Mucosa of descending colon (tissue), 3 donors: ENCODE measurements at regions not wholly inside any gene's neighbourhood (a gene's known extent, or its start where the extent isn't known, plus 50 kb on each side); places are given as distances from the start of the nearest gene placed in this dataset.

Experiments
- ATAC-seq: fragments of 200-7000 bp; cut with Tn5 transposase; one replicate; pipeline ENCODE4 v1.9.1; 2020; ENCODE audit warnings: mild to moderate bottlenecking, moderate library complexity
- DNase-seq, 3 donors: peaks; one replicate each; pipeline ENCODE4 v3.0.0-alpha.2; 2020
- H3K36me3 ChIP-seq: fragments of 200-600 bp; one replicate; pipeline ENCODE4 v1.8.0; 2021; ENCODE audit warnings: low read depth, mild to moderate bottlenecking
- H3K4me1 ChIP-seq: fragments of 200-600 bp; one replicate; pipeline ENCODE4 v1.8.0; 2021; ENCODE audit warnings: low read depth, mild to moderate bottlenecking
- H3K4me3 ChIP-seq: fragments of 200-600 bp; one replicate; pipeline ENCODE4 v1.8.0; 2021; ENCODE audit warnings: mild to moderate bottlenecking
- H3K9me3 ChIP-seq: fragments of 200-600 bp; one replicate; pipeline ENCODE4 v1.8.0; 2021; ENCODE audit warnings: mild to moderate bottlenecking
- CTCF ChIP-seq: fragments of 200-600 bp; IDR thresholded peaks from one replicate; pipeline ENCODE4 v1.8.0; 2022; ENCODE audit warnings: antibody characterized with exemption, mild to moderate bottlenecking
- intact Hi-C, 2 donors: fragments of 100-400 bp; cut with DNase I in 1 of 2; cut with micrococcal nuclease in 1 of 2; formaldehyde crosslinking; loops; one replicate each; pipeline versions ENCODE4 v1.11.0 to v1.11.1; 2022; cut with DNase I, micrococcal nuclease
- donor health status: DM: no; HTN: no; CAD: no; lungs with moderate emphysema.
- donor health status: DM: no; HTN: no; CAD: no.
- donor health status: DM: no; HTN: yes; CAD: no.

GRCh38 chr3:84547971-84548970, 410.5 kb upstream of the CADM2 start:
- H3K36me3 ChIP-seq: no peaks in the 10 kb centered on the region
- H3K4me1 ChIP-seq: no peaks in the 10 kb centered on the region
- peak in 1 of 3 donors; percentile 25 for DNase-seq
- no peak overlapping the region for H3K4me3 ChIP-seq
- H3K9me3 ChIP-seq: no peaks in the 10 kb centered on the region
- no peak for TF ChIP-seq CTCF
- intact Hi-C loops: loop anchor here in 1 of 2 donors (5.0 kb wide), 1 partner anchor 1029 kb away; no protein-coding TSS in a partner anchor
- peak; percentile 58 for ATAC-seq

GRCh38 chr3:84555629-84556028, 403.2 kb upstream of the CADM2 start:
- no peaks in the 10 kb centered on the region for H3K9me3 ChIP-seq
- no peak for ATAC-seq
- H3K4me3 ChIP-seq: no peak overlapping the region
- no peak for DNase-seq
- intact Hi-C loops: no loop called here
- H3K4me1 ChIP-seq: no peaks in the 10 kb centered on the region
- H3K36me3 ChIP-seq: no peaks in the 10 kb centered on the region
- TF ChIP-seq CTCF: no peak

- ATAC-seq: no peak
- no peak for DNase-seq
- Histone ChIP-seq H3K36me3 (no peaks in the 10 kb centered on the region), H3K9me3 (no peaks in the 10 kb centered on the region), H3K4me1 (no peaks in the 10 kb centered on the region), H3K4me3 (no peak overlapping the region)
- intact Hi-C loops: no loop called here
- no peak for TF ChIP-seq CTCF
These were observed 392.5 kb upstream of the CADM2 start for GRCh38 chr3:84566256-84566655.

- intact Hi-C loops: no loop called here
- H3K4me1 ChIP-seq: no peaks in the 10 kb centered on the region
- H3K4me3 ChIP-seq: no peak overlapping the region
- no peaks in the 10 kb centered on the region for H3K9me3 ChIP-seq
- ATAC-seq: no peak
- no peak for DNase-seq
- no peak for TF ChIP-seq CTCF
- no peaks in the 10 kb centered on the region for H3K36me3 ChIP-seq
These were observed 391.0 kb upstream of the CADM2 start for GRCh38 chr3:84567796-84568195.

- TF ChIP-seq CTCF: no peak
- H3K4me3 ChIP-seq: no peak overlapping the region
- intact Hi-C loops: no loop called here
- no peaks in the 10 kb centered on the region for H3K4me1 ChIP-seq
- H3K9me3 ChIP-seq: peaks cover 12% of the 10 kb centered on the region
- no peak for DNase-seq
- ATAC-seq: no peak
- no peaks in the 10 kb centered on the region for H3K36me3 ChIP-seq
These were observed 384.8 kb upstream of the CADM2 start for GRCh38 chr3:84573962-84574361.
